H1 (cell line): ENCODE measurements at regions not wholly inside any gene's neighbourhood (a gene's known extent, or its start where the extent isn't known, plus 50 kb on each side); places are given as distances from the start of the nearest gene placed in this dataset.

ENCODE experiments used
- CTCF ChIA-PET: fragments of 300-600 bp; sonication (Branson Sonifier 250); formaldehyde crosslinking; loops from one replicate; lab custom pipeline; 2021; ENCODE audit not compliant: partially characterized antibody; lab: Charles Lee
- POLR2A ChIA-PET: fragments of 300-600 bp; sonication (Branson Sonifier 250); formaldehyde crosslinking; loops from one replicate; lab custom pipeline; 2021; ENCODE audit warnings: inconsistent platforms; ENCODE audit not compliant: partially characterized antibody; lab: Charles Lee
- DNase-seq, 2 experiments: peaks; one replicate each; pipeline versions ENCODE4 v3.0.0 to v3.0.0-alpha.2; 2010 to 2022; ENCODE audit warnings: low spot score in 2 of 2, low read depth in 1 of 2, mixed read lengths in 1 of 2
- FAIRE-seq: peaks from 2 replicates; lab custom pipeline; 2011; peaks lifted over from hg19 to GRCh38; lab: Jason Lieb, UNC
- H2AFZ ChIP-seq: 2 replicates; pipeline ENCODE4 v1.8.1; 2012; ENCODE audit warnings: low read length, inconsistent platforms
- H2AK5ac ChIP-seq: 2 replicates; pipeline ENCODE4 v1.6.1; 2013; ENCODE audit warnings: low read depth, low read length
- H2BK120ac ChIP-seq: replicated peaks from 2 replicates; pipeline ENCODE3; 2013; ENCODE audit warnings: low read depth, low read length, inconsistent platforms
- H2BK12ac ChIP-seq: 2 replicates; pipeline ENCODE4 v1.6.1; 2013; ENCODE audit warnings: low read depth, low read length
- H2BK15ac ChIP-seq: 2 replicates; pipeline ENCODE4 v1.6.1; 2013; ENCODE audit warnings: low read length
- H2BK20ac ChIP-seq: 2 replicates; pipeline ENCODE4 v1.6.1; 2013; ENCODE audit warnings: low read length
- H2BK5ac ChIP-seq: 2 replicates; pipeline ENCODE4 v1.6.1; 2013; ENCODE audit warnings: low read depth, low read length
- H3K14ac ChIP-seq: 2 replicates; pipeline ENCODE4 v1.6.1; 2013; ENCODE audit warnings: inconsistent platforms; ENCODE audit not compliant: insufficient read length
- H3K18ac ChIP-seq: 2 replicates; pipeline ENCODE4 v1.6.1; 2013; ENCODE audit warnings: low read length; ENCODE audit errors: extremely low read depth
- H3K23ac ChIP-seq: 2 replicates; pipeline ENCODE4 v1.6.1; 2013; ENCODE audit warnings: inconsistent platforms; ENCODE audit not compliant: insufficient read length
- H3K23me2 ChIP-seq: 2 replicates; pipeline ENCODE4 v1.6.1; 2013; ENCODE audit warnings: low read depth, low read length
- H3K27ac ChIP-seq: 2 replicates; pipeline ENCODE4 v1.6.1; 2011; ENCODE audit warnings: low read depth, low read length, inconsistent platforms
- H3K27me3 ChIP-seq, 4 experiments: replicated peaks in 1 of 4; 1 replicate in 1 of 4; 2 replicates in 3 of 4; pipeline versions ENCODE4 v1.6.1 to v1.8.1; 2011 to 2013; ENCODE audit warnings: low read length in 3 of 4, mild to moderate bottlenecking in 3 of 4, inconsistent platforms in 2 of 4, mixed read lengths in 2 of 4, moderate library complexity in 1 of 4; ENCODE audit not compliant: control insufficient read depth in 3 of 4, insufficient read depth in 3 of 4; ENCODE audit errors: extremely low read depth in 1 of 4
- H3K36me3 ChIP-seq, 4 experiments: 2 replicates each; pipeline versions ENCODE4 v1.6.1 to v1.8.1; 2011 to 2013; ENCODE audit warnings: mild to moderate bottlenecking in 4 of 4, low read length in 3 of 4, moderate library complexity in 2 of 4, control low read depth in 1 of 4, inconsistent platforms in 1 of 4; ENCODE audit not compliant: insufficient read depth in 4 of 4, control insufficient read depth in 2 of 4
- H3K4ac ChIP-seq: replicated peaks from 2 replicates; pipeline ENCODE3; 2013; ENCODE audit warnings: low read length, low read depth, mixed read lengths, inconsistent platforms; ENCODE audit not compliant: insufficient read length
- H3K4me1 ChIP-seq, 4 experiments: replicated peaks in 1 of 4; 1 replicate in 1 of 4; 2 replicates in 3 of 4; pipeline versions ENCODE4 v1.6.1 to v1.8.1; 2011 to 2013; ENCODE audit warnings: low read length in 3 of 4, inconsistent platforms in 2 of 4, mixed read lengths in 1 of 4; ENCODE audit not compliant: insufficient read depth in 4 of 4, control insufficient read depth in 3 of 4
- H3K4me2 ChIP-seq, 2 experiments: 2 replicates each; pipeline versions ENCODE4 v1.6.1 to v1.8.1; 2011 to 2013; ENCODE audit warnings: low read depth in 2 of 2, low read length in 2 of 2, control low read depth in 1 of 2, inconsistent platforms in 1 of 2, mild to moderate bottlenecking in 1 of 2; ENCODE audit not compliant: insufficient read depth in 1 of 2
- H3K4me3 ChIP-seq, 4 experiments: fragments of 200-600, 300-600 bp in 1 of 4; sonication (generic), shearing (Covaris generic), sonication (Bioruptor Twin) in 1 of 4; 2 replicates each; pipeline versions ENCODE4 v1.5.1 to v1.8.1; 2011 to 2016; ENCODE audit warnings: low read length in 4 of 4, low read depth in 3 of 4, control low read depth in 2 of 4, inconsistent platforms in 2 of 4, mild to moderate bottlenecking in 2 of 4, mixed read lengths in 1 of 4, moderate library complexity in 1 of 4; ENCODE audit not compliant: insufficient read depth in 2 of 4; ENCODE audit errors: extremely low read depth in 1 of 4
- H3K56ac ChIP-seq: replicated peaks from 2 replicates; pipeline ENCODE3; 2013; ENCODE audit warnings: low read depth, mild to moderate bottlenecking, mixed read lengths, low read length, inconsistent platforms; ENCODE audit not compliant: insufficient read length
- H3K79me1 ChIP-seq: 2 replicates; pipeline ENCODE4 v1.6.1; 2013; ENCODE audit warnings: low read depth, low read length, control low read depth
- H3K79me2 ChIP-seq, 2 experiments: 2 replicates each; pipeline versions ENCODE4 v1.6.1 to v1.8.1; 2012 to 2013; ENCODE audit warnings: low read length in 2 of 2, mild to moderate bottlenecking in 2 of 2, inconsistent platforms in 1 of 2; ENCODE audit not compliant: insufficient read depth in 2 of 2, control insufficient read depth in 1 of 2
- H3K9ac ChIP-seq, 4 experiments: replicated peaks in 1 of 4; 1 replicate in 1 of 4; 2 replicates in 3 of 4; pipeline versions ENCODE4 v1.6.1 to v1.8.1; 2011 to 2013; ENCODE audit warnings: low read depth in 3 of 4, low read length in 3 of 4, control low read depth in 2 of 4, mild to moderate bottlenecking in 2 of 4, moderate library complexity in 2 of 4, inconsistent platforms in 1 of 4; ENCODE audit errors: extremely low read depth in 1 of 4
- H3K9me3 ChIP-seq, 2 experiments: 2 replicates each; pipeline versions ENCODE4 v1.6.1 to v1.8.1; 2012 to 2013; ENCODE audit warnings: mild to moderate bottlenecking in 2 of 2, moderate library complexity in 2 of 2, control low read depth in 1 of 2, inconsistent platforms in 1 of 2, low read depth in 1 of 2, low read length in 1 of 2, mixed read lengths in 1 of 2; ENCODE audit not compliant: insufficient read depth in 2 of 2
- H4K20me1 ChIP-seq, 2 experiments: replicated peaks in 1 of 2; 2 replicates each; pipeline versions ENCODE3 to v1.8.1; 2011 to 2013; ENCODE audit warnings: inconsistent platforms in 2 of 2, low read length in 2 of 2, mild to moderate bottlenecking in 1 of 2; ENCODE audit not compliant: insufficient read depth in 2 of 2, control insufficient read depth in 1 of 2
- H4K5ac ChIP-seq: 2 replicates; pipeline ENCODE4 v1.6.1; 2013; ENCODE audit warnings: low read length, low read depth, mixed read lengths, inconsistent platforms; ENCODE audit not compliant: insufficient read length
- H4K8ac ChIP-seq: 2 replicates; pipeline ENCODE4 v1.8.0; 2013; ENCODE audit warnings: mild to moderate bottlenecking, moderate library complexity, low read length, inconsistent platforms; ENCODE audit not compliant: insufficient read depth; ENCODE audit errors: extremely low read depth
- H4K91ac ChIP-seq: replicated peaks from 2 replicates; pipeline ENCODE3; 2013; ENCODE audit warnings: low read length, mixed read lengths, inconsistent platforms; ENCODE audit not compliant: insufficient read length
- BCL11A ChIP-seq, 2 experiments: IDR thresholded peaks; one replicate each; pipeline ENCODE4 v1.6.1; 2011; ENCODE audit warnings: low read depth in 2 of 2, low read length in 2 of 2, mild to moderate bottlenecking in 2 of 2
- CTBP2 ChIP-seq: IDR thresholded peaks from 2 replicates; pipeline ENCODE4 v1.7.0; 2011; ENCODE audit warnings: borderline replicate concordance, mild to moderate bottlenecking, moderate library complexity, mixed read lengths, low read length; ENCODE audit not compliant: insufficient read depth, insufficient read length
- EZH2 ChIP-seq: fragments of 200-600 bp; sonication (generic); IDR thresholded peaks from 2 replicates; pipeline ENCODE4 v1.7.1; 2012; ENCODE audit warnings: low read depth, mild to moderate bottlenecking, moderate library complexity, low read length, inconsistent platforms; ENCODE audit not compliant: severe bottlenecking
- FOSL1 ChIP-seq: IDR thresholded peaks from 2 replicates; pipeline ENCODE4 v1.6.1; 2011; ENCODE audit warnings: mild to moderate bottlenecking, low read depth, low read length, moderate library complexity; ENCODE audit not compliant: insufficient read depth
- HDAC2 ChIP-seq, 2 experiments: fragments of 300-600 bp in 1 of 2; sonication (generic) in 1 of 2; IDR thresholded peaks; 2 replicates each; pipeline ENCODE4 v1.6.1; 2011 to 2012; ENCODE audit warnings: low read depth in 2 of 2, low read length in 2 of 2, mild to moderate bottlenecking in 2 of 2, moderate library complexity in 2 of 2, borderline replicate concordance in 1 of 2, inconsistent platforms in 1 of 2
- KDM1A ChIP-seq: fragments of 200-600, 300-600 bp; sonication (generic); IDR thresholded peaks from 2 replicates; pipeline ENCODE4 v1.7.1; 2016; ENCODE audit warnings: mild to moderate bottlenecking, low read length, borderline replicate concordance
- MAFK ChIP-seq: IDR thresholded peaks from 2 replicates; pipeline ENCODE4 v1.6.1; 2012; ENCODE audit warnings: low read depth, mild to moderate bottlenecking, improper control_type of control experiment, low read length
- SAP30 ChIP-seq: fragments of 300-600 bp; sonication (generic); IDR thresholded peaks from 2 replicates; pipeline ENCODE4 v1.7.1; 2012; ENCODE audit warnings: low read length, moderate library complexity, mild to moderate bottlenecking, inconsistent platforms; ENCODE audit not compliant: insufficient read depth, insufficient replicate concordance
- SP1 ChIP-seq: IDR thresholded peaks from 2 replicates; pipeline ENCODE4 v1.6.1; 2011; ENCODE audit warnings: low read depth, low read length
- SP4 ChIP-seq: IDR thresholded peaks from 2 replicates; pipeline ENCODE4 v1.6.1; 2012; ENCODE audit warnings: low read length, inconsistent platforms
- TAF7 ChIP-seq: optimal IDR thresholded peaks from 2 replicates; pipeline ENCODE3; 2011; ENCODE audit warnings: low read depth, mild to moderate bottlenecking, inconsistent platforms, low read length, moderate library complexity, borderline replicate concordance
- ZNF274 ChIP-seq: IDR thresholded peaks from 2 replicates; pipeline ENCODE4 v1.7.0; 2012; ENCODE audit warnings: low read length, borderline replicate concordance; ENCODE audit errors: extremely low read depth
- WGBS, 2 experiments: shearing (Covaris generic) in 1 of 2; methylation state at CpG; one replicate each; pipeline versions ENCODE4 v1.1.6 to v1.1.7; 2013 to 2015; ENCODE audit warnings: low lambda C conversion rate in 2 of 2, mixed read lengths in 2 of 2, inconsistent platforms in 1 of 2, low coverage in 1 of 2, missing lambda C conversion rate in 1 of 2; ENCODE audit not compliant: insufficient replicate concordance in 2 of 2, insufficient coverage in 1 of 2, insufficient read length in 1 of 2; ENCODE audit errors: extremely low coverage in 1 of 2, missing lambda C conversion rate in 1 of 2; 5-methylcytosine and 5-hydroxymethylcytosine counted together

DNA sequence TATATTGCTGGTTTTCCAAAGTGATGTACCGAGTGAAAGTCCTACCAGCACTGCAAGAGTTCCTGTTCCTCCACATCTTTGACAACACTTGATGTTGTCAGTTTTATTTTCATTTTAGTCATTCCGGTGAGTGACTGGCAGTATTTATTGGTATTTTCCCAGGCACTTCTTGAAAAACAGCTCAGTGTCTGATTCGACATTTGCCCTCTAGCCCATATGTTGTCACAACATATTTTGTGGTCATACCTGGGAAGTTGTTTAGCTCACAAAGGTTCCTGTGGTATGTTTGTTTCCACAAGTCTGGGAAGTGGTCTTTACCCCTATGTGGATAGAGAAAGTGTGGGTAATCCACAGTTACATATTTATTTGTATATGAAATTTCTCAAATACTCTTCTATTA is 463.6 kb downstream of the HAPSTR1 start:
- Histone ChIP-seq H3K27me3 (no peaks in the 10 kb centered on the region), H3K18ac (no peak overlapping the region), H3K4me3 (no peak overlapping the region), H3K9ac (no peak overlapping the region), H3K14ac (no peak overlapping the region), H4K5ac (no peak overlapping the region), H3K4me1 (no peaks in the 10 kb centered on the region), H3K9me3 (peaks cover 6 to 11% of the 10 kb centered on the region in 2 experiments; a peak in 2 of 4 replicates), H3K79me2 (no peaks in the 10 kb centered on the region), H4K8ac (no peak overlapping the region), H3K23ac (no peak overlapping the region), H4K91ac (no peak overlapping the region), H2AK5ac (no peak overlapping the region), H3K56ac (no peak overlapping the region), H3K36me3 (no peaks in the 10 kb centered on the region), H2BK20ac (no peak overlapping the region), H3K4me2 (no peak overlapping the region)
- FAIRE-seq (no peak), DNase-seq (no peak)
- POLR2A ChIA-PET = no interaction called here
- 92% methylated on average over 3 of the region's 3 CpGs; no CpG with 5 or more reads in 1 of the 2 experiments for WGBS, 2 experiments
- TF ChIP-seq SP1 = no peak
- TF ChIP-seq SAP30 = no peak
- TF ChIP-seq TAF7 = no peak
- TF ChIP-seq EZH2 = no peak
- no peak for TF ChIP-seq CTBP2
- TF ChIP-seq BCL11A (IDR thresholded peaks at IDR 0.05; ENCODE audit: low read depth in 2 of 2, low read length in 2 of 2) = no peak
- no peak for TF ChIP-seq KDM1A
- TF ChIP-seq ZNF274 = no peak
- TF ChIP-seq FOSL1 = no peak
- no peak for TF ChIP-seq MAFK
- TF ChIP-seq SP4 = no peak
- TF ChIP-seq HDAC2 (IDR thresholded peaks at IDR 0.05; ENCODE audit: borderline replicate concordance in 1 of 2, low read depth in 2 of 2, low read length in 2 of 2) = no peak
- TF ChIP-seq, all 59 proteins: peak for 0
- 0 out of 2 replicates have a peak, but pooled peaks cover 1% of the 10 kb centered on the region for H3K23me2 ChIP-seq
- no peak overlapping the region for H3K4ac ChIP-seq
- H2BK15ac ChIP-seq = no peak overlapping the region
- no peak overlapping the region for H2BK5ac ChIP-seq
- H2BK12ac ChIP-seq = no peak overlapping the region
- H3K27ac ChIP-seq = no peak overlapping the region
- no peak overlapping the region for H2AFZ ChIP-seq
- no peaks in the 10 kb centered on the region for H4K20me1 ChIP-seq
- no peaks in the 10 kb centered on the region for H3K79me1 ChIP-seq
- CTCF ChIA-PET = no interaction called here
- H2BK120ac ChIP-seq = no peak overlapping the region
